ENCODE measurements at regions not wholly inside any gene's neighbourhood (a gene's known extent, or its start where the extent isn't known, plus 50 kb on each side); places are given as distances from the start of the nearest gene placed in this dataset.
"Not testable (repeated sequence)": the region's sequence is repeated elsewhere in the genome, so short reads cannot be mapped to it uniquely, and the experiment has no call there.

- no peak for DNase-seq (ENCODE audit: extremely low read depth, low read depth)
Measured at GRCh38 chr17:63075969-63076368, 109.9 kb downstream of the TANC2 start.

GRCh38 chr17:63078707-63079106, 112.7 kb downstream of the TANC2 start:
- DNase-seq (ENCODE audit: extremely low read depth, low read depth), result no peak

- DNase-seq (ENCODE audit: extremely low read depth, low read depth), result peak; percentile 20
Measured at GRCh38 chr17:63082273-63082861, 116.3 kb downstream of the TANC2 start.

- no peak for DNase-seq (ENCODE audit: extremely low read depth, low read depth)
Measured at GRCh38 chr17:63082952-63083351, 116.9 kb downstream of the TANC2 start.

- DNase-seq (ENCODE audit: extremely low read depth, low read depth), result no peak
Measured at GRCh38 chr17:63086483-63087185, 120.6 kb downstream of the TANC2 start.

GRCh38 chr17:63090358-63091114, 124.5 kb downstream of the TANC2 start:
- not testable (repeated sequence) for DNase-seq (ENCODE audit: extremely low read depth, low read depth)

- DNase-seq (ENCODE audit: extremely low read depth, low read depth), result not testable (repeated sequence)
Measured at GRCh38 chr17:63091909-63092308, 125.9 kb downstream of the TANC2 start.

- no peak for DNase-seq (ENCODE audit: extremely low read depth, low read depth)
Measured at GRCh38 chr17:63094631-63095030, 128.6 kb downstream of the TANC2 start.

- DNase-seq (ENCODE audit: extremely low read depth, low read depth), result no peak
Measured at GRCh38 chr17:63095459-63095858, 129.4 kb downstream of the TANC2 start.

- DNase-seq (ENCODE audit: extremely low read depth, low read depth), result no peak
Measured at GRCh38 chr17:63095879-63096278, 129.8 kb downstream of the TANC2 start.

- no peak for DNase-seq (ENCODE audit: extremely low read depth, low read depth)
Measured at GRCh38 chr17:63096426-63096825, 130.4 kb downstream of the TANC2 start.

- no peak for DNase-seq (ENCODE audit: extremely low read depth, low read depth)
Measured at GRCh38 chr17:63099425-63099824, 133.4 kb downstream of the TANC2 start.

- no peak for DNase-seq (ENCODE audit: extremely low read depth, low read depth)
Measured at GRCh38 chr17:63102034-63102433, 136.0 kb downstream of the TANC2 start.

GRCh38 chr17:63106050-63106449, 140.0 kb downstream of the TANC2 start:
- DNase-seq (ENCODE audit: extremely low read depth, low read depth), result no peak

- DNase-seq (ENCODE audit: extremely low read depth, low read depth), result no peak
Measured at GRCh38 chr17:63109661-63110060, 143.6 kb downstream of the TANC2 start.

- no peak for DNase-seq (ENCODE audit: extremely low read depth, low read depth)
Measured at GRCh38 chr17:63113167-63113566, 147.1 kb downstream of the TANC2 start.

- DNase-seq (ENCODE audit: extremely low read depth, low read depth), result peak; percentile 17
Measured at GRCh38 chr17:63116228-63116627, 150.2 kb downstream of the TANC2 start.

GRCh38 chr17:63116967-63117830, 151.2 kb downstream of the TANC2 start:
- DNase-seq (ENCODE audit: extremely low read depth, low read depth), result no peak

GRCh38 chr17:63120406-63120805, 154.4 kb downstream of the TANC2 start:
- DNase-seq (ENCODE audit: extremely low read depth, low read depth), result no peak

GRCh38 chr17:63124536-63124935, 158.5 kb downstream of the TANC2 start:
- no peak for DNase-seq (ENCODE audit: extremely low read depth, low read depth)

GRCh38 chr17:63124958-63125357, 158.9 kb downstream of the TANC2 start:
- no peak for DNase-seq (ENCODE audit: extremely low read depth, low read depth)

Data from NCI-H460 (cell line).